GM18520 (cell line): ENCODE measurements at regions not wholly inside any gene's neighbourhood (a gene's known extent, or its start where the extent isn't known, plus 50 kb on each side); places are given as distances from the start of the nearest gene placed in this dataset.
"Not testable (repeated sequence)": the region's sequence is repeated elsewhere in the genome, so short reads cannot be mapped to it uniquely, and the experiment has no call there.

Experiments
- ATAC-seq: cut with Tn5 transposase; IDR thresholded peaks from one replicate; pipeline ENCODE4 v1.9.1; 2021; ENCODE audit not compliant: unreplicated experiment

DNA sequence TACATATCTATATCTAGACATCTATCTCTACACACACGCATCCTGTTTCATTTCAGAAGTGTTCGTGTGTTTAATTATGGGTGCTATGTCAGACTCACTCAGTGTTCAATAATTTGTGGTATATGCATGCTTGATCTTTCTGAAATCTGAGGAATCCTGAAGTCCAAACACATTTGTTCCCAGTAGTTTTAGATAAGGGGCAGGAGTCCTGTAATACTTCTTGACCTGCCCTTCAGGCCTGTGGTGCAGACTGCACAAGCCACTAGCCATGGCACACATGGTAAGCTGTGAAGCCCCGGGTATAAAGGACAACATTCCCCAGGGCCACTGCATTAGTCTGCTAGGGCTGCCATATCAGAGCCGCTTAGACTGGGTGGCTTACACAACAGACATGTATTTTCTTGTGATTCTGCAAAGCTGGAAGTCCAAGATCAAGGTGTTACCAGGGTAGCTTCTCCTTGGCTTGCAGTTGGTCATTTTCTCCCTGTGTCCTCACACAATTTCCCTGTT is 267.2 kb downstream of the RHOU start:
- ATAC-seq = no peak

DNA sequence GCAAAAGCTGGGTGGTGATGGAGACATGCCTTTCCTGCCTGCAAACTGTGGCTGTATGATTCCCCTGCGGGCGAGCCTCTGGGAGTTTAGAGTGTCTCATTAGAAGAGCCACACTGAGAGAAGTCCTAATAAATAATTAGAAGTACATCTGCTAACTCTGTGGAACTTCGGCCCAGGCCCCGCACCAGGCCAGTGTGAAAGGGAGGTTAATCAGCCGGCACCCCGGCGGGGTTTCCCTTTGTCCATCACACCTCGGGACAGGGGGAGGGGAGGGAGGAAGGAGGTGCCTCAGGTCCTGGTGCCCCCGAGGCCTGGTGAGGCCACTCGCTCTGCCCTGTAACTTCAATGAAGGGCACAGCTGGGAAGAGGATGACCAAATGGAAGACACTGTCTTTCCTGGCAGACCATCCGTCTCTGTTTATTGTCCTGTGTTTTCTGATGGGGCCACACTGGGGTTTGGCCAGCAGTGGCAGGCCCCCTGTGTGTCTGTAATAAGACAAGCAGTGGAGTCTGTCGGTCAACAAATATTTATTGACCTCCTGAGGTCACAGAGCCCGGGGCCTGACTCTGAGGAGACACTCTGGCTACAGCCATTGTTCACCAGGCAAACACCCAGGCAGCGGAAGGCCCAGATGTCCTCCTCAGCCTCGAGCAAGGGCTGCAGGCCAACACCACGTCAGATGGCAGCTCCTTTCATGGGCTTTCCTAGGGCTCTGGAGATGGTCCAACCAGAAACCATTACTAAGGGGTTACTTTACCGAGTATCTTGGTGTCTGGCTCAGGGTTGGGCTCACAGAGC is 267.5 kb upstream of the RAB4A start:
- ATAC-seq = no peak

DNA sequence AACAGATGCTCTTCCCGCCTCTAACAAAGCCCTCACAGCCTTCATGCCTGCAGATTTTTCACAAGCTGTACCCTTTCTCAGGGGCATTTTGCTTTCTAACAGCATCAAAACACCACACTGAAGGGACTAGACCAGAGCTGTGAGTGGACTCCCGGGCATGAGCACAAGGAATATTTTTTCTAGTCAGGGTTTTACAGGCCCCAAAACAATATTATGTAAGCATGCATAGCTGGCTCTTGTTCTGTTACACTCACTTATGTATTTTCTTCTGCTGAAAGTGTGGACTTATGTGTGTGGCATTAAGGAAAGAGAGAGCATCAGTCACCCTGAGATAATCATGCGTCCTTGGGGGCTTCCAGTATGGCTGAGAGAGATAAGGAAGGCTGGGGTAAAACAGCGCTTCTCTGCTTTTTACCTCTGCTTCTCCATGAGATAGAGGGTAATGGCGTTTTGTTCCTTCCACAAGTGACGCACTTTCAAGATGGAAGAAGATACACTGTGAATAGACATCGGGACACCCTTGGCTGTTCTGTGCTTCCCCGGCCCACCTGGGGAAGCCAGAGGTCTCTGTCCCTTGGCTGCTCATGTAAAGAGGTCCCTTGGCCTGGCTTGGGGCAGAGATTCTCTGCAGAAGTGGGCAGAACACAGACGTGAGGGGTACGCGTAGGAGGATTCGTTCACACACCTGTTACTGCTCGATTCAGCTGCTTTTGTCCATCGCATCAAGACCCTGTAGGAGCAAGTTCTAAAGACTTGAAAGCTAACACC is 266.7 kb upstream of the RAB4A start:
- ATAC-seq = no peak

DNA sequence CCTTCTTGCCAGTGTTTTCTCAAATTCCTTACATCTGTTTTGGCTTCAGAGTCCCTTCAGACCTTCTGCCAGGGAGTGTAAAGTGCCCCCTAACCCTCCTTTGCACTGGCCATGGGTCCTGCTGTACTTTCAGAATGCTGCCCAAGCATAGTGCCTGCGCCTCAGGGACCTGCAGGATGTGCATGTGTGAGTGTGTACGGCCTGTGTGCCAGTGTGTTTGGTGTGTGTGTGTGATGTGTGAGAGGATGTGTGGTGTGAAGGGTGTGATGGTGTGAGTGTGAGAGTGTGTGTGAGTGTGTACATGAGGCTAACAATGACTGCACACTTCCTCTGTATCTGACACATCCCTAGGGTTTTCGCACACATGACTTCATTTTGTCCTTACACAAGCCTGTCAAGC is 265.8 kb upstream of the RAB4A start:
- no peak for ATAC-seq

DNA sequence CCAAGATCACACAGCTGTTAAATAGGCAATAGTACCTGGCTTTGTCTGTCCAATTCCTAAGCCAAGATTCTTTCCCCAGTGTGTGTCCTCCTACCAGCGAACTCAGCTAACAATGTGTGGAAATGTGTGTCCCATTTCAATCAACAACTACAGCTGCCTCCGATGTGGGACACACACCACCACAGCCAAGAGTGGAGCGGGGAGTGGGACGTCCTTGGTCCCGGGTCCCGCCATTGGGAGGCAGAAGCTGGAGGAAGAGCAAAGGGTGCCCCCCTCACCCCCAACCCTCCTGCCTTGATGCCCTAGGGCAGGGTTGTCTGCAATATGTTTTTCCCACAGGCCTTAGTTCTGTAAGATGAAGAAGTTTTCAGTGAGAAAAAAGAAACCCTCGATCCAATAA is 265.4 kb upstream of the RAB4A start:
- no peak for ATAC-seq

DNA sequence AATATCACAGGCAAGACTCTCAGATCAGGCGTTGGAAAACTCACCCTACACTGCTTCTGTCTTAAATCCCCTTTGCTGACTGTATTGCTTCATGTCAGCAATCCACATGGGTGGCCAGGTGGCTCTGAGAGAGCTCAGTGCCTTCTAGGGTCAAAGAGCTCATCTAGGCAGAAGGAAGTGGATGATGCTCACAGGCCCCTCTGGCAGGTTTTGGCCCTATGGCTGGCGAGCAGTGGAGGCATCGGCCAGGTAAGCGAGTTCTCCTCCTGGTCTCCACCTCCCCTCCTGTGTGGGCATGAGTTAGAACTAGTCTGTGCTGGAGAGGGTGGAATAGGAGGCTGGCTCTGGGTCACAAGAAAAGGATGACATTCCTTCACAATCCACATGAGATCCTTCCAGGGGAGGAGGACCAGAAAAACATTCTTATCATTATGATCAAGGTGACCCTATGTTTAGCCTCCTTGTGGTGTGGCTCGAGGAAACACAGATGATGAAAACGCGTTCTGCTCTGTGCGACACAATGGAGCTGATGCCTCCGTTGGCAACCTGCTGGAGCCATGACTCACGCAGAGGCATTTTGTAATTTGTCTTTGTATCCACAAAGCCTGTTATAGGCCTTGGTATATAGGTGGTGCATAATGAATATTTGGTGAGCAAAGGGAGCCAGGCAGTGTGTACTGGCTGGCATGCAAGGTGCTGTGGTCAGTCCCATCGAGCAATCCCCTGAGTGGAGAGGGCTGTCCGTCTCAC is 264.6 kb upstream of the RAB4A start:
- ATAC-seq = no peak

DNA sequence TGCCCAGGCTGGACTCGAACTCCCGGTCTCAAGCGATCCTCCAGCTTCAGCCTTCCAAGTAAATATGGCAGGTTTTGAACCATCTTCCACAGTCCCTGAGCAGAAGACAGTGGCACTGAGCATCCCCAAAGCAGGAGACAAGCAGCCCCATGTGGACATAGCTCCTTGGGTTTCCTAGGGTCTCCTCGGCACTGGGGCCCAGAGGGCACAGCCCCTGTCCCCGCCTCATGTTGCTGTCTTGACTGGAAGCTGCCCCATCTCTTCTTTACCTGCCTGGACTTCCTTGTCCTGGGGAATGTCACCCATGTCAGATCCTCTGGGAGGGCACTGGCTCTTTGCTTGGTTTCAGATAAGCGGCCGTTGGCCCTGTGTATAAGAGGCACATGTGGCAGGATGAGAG is 263.7 kb upstream of the RAB4A start:
- no peak for ATAC-seq

DNA sequence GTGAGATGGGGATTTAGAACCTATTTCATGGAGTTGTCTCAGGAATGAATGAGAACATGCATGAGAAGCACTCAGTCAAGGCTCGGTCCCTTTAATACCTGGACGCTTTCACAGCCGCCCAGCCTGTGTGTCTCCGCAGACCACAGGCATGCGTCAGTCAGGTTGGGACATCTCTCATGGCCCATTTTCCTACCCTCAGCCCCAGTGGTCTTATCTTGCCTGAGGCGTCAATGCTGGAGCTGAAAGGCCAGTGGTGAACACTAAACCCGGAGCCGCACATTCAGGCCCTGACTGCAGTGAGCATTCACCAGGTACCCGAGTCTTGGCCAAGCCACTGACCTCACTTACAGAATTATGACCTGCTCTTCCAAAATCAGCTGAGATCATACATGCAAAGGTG is 263.2 kb upstream of the RAB4A start:
- no peak for ATAC-seq

DNA sequence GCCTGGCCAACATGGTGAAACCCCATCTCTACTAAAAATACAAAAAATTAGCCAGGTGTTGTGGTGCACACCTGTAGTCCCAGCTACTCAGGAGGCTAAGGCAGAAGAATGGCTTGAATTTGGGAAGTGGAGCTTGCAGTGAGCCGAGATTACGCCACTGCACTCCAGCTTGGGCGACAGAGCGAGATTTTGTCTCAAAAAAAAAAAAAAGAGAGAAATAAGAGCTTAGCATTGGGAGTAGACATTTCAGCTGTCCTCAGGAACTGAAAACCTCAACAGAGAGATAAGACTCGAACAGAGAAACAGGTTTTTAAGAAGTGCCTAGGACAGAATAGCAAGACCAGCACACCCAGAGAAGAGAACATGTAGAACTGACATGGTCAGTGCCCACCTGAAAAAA is 262.6 kb upstream of the RAB4A start:
- ATAC-seq = not testable (repeated sequence)

DNA sequence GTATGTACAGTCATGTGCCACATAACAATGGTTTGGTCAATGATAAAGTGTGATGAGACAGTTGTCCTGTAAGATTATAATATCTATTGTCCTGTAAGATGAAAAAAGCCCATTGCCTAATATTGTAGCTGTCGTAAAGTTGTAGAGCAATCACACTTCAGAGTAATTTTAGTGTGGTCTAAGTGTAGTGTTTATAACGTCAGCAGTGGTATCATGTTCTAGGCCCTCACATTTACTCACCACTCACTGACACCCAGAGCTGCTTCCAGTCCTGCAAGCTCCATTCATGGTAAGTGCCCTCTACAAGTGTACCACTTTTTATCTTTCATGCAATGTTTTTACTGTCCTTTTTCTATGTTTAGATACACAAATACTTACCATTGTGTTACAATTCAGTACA is 259.9 kb upstream of the RAB4A start:
- no peak for ATAC-seq

DNA sequence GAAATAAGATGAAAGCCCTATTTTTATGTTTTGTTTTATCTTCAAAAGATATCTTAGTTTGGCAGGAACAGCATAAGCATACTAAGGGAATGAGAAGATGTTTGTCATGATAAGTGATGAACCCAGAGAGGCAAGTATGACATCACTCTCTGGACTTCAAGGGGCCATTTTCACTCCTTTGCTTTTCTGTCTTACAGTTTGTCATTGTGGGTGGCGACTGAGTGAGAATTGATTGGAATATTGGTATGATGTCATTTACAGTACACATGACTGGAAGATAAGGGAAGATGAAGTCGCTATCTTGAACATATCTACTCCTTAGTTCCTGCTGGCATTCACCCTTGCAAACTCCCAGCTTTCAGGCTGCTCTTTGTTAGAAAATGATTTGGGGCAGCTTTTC is 258.1 kb upstream of the RAB4A start:
- no peak for ATAC-seq

DNA sequence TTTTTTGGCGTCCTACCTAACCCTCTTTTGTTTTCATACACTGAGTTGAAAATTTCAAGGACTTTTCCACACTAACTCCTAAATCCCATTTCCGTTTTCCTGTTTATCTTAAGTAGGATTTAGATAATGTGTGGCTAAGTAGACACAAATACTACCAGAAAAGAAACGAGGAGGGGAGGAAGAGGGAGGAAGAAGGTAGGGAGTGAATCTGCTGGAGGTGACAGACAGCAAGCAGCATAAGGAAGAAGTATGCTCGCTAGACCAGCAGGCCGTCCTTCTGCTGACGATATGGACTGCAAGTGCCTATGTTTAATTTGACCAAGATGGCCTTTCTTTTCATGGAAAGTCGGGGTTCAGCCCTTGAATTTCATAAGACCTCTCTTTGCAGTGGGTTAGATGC is 256.9 kb upstream of the RAB4A start:
- no peak for ATAC-seq

DNA sequence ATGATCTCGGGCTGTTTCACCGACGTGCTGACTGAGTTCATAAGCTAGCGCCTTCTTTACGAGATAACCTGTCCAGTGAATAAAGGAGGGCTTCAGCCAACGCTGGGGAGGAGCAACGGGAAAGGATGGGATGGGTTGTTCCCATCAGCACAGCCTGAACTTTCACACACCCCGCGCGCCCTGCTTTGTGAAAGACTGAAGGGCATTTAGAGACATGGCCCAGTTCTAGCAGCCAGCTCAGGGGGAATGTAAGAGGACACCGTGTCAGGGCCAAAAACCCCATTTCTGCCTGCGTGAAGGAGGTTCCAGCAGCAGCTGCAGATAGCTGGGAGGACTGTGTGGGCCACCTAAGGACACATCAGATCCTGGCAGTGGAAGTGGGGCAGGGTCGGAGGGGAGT is 255.1 kb upstream of the RAB4A start:
- no peak for ATAC-seq

DNA sequence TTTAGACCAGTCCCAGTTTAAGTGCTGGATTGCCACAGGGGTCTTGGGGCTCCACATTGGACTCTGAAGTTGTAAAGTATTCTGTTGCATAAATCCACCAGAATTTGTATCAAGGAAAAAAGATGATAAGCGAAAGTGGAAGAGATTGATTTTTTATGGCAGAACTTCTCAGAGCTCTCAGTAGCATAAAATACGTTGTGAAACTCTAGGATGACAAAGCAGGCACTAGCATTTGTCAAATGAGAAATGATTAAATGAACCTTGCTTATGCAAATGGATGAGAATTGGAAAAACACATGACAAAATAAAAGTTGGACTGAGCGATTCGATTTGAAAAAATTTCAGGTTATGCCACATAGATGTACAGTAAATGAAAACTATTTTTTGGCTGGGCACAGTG is 253.8 kb upstream of the RAB4A start:
- ATAC-seq = no peak

DNA sequence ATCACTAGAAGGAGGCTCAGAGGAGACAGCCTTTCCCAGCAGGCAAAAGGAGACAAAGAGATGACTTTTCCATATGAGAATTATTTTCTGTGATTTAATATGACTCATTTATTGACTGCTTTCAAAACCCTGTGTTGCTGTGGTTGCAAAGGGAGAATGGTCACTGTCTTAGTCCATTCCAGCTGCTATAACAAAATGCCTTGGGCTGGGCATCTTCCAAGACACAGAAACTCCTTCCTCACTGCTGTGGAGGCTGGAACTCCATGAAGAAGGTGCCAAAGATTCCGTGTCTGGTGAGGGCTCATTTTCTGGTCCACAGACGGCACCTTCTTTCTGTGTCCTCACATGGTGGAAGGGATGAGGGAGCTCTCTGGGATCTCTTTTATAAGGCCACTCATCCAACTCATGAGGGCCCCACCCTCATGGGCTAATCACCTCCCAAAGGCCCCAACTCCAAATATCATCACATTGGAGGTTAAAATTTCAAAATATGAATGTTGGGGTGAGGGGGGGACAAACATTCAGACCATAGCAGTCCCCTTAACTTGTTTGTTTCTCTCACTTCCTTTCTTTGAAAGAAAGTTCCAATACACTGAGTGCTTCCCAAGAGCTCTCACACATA is 252.1 kb upstream of the RAB4A start:
- ATAC-seq = no peak

DNA sequence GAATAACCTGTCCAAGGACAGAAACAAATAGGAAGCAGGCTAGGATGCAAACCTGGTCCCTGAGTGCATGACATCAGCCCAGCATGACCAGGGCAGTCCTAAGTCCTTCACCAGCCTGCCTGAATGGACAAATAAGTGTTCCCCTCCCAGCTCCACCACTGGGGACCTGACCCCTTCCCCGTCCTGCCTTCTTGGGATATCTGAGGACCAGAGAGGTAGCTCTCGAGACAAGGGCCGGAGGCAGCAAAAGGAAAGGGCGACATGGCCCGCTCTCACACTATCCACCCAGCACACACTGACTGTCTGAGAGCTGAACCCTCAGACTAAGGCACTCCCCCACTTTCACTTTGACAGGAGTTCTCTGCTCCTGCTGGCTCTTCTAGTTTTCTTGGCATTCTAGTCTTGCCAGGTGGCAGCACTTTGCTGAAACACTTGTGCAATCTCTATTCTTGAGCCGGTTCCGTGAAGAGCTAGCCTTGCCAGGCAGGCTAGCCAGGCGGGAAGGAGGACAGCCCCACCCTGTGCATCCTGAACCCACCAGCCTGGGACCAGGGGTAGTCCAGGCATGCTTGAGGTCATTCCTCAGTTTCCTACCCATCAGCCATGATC is 251.1 kb upstream of the RAB4A start:
- no peak for ATAC-seq

DNA sequence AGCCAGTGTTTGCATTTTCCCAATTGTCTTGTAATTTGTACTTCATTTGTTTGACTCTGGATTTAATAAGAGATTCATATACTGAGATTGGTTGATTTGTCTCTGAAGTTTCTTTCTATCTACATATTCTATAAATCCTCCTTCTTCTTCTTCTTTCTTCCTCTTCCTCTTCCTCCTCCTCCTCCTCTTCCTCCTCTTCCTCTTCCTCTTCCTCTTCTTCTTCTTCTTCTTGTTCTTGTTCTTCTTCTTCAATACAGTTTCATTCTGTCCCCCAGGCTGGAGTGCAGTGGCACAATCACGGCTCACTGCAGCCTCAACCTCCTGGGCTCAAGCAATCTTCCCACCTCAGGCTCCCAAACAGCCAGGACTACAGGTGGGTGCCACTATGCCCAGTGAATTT is 249.9 kb upstream of the RAB4A start:
- not testable (repeated sequence) for ATAC-seq

DNA sequence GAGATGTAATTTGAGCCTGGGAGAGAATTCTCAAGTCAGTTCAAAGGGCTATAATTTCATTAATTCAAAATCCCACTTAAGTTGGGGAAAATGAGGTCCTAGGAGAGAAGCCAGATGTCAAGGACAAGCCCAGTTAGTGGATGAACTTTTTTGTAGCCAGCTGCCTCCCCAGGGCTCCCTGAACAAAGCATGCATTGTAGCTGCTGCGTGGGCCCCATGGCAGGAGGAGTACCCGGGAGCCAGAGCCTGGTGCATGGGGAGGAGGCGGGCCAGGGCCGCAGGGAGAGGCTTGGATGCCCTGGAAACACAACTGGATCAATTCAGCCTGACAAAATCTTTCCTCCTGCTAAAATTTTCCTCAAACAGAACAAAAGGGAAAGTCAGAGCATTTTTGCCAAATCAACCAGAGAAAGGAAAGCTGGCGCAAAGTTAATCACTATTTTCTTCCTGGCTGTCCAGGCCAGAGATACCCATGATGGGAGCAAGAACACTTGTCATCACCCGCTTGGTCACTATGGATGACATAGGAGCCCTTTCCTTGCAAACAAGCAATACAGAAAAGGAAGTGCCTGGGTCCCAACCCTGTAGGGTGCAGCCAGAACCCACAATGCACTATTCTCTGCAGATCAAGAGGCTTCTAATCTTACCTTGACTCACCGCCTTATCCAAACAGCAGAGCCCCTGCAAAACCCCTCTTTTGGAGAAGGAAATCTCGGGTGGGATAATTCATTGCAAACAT is 248.1 kb upstream of the RAB4A start:
- no peak for ATAC-seq

DNA sequence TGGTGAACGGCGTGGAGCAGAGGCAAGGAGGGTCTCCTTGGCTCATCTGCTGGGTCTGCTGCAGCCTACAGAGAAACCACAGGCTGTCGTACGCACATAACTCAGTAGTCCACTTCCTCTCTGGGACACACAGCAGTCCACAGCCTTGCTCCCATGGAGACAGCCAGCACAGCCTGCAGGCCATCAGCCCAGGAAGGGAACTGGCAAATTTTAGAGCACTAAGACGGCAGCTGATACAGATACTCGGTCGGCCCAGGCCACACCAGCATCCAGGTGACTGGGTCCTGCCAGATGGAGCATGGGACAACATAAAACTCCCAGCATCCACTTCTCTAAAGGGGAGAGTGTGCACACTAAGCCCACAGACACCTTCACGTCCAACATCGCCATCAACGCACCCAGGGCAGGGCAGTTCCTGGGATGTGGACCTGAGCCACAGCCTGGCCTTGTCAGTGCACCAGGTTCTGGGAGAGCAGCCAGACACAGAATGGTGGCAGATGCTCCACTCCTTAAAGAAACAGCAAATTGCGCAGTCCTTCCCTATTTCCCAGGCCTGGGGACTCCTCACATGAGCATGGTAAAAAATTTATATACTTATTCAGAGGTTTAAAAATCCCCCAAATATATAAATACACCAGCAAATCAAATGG is 247.1 kb upstream of the RAB4A start:
- no peak for ATAC-seq
